Karpas-422 (cell line): ENCODE measurements at regions not wholly inside any gene's neighbourhood (a gene's known extent, or its start where the extent isn't known, plus 50 kb on each side); places are given as distances from the start of the nearest gene placed in this dataset.

ENCODE experiments used
- DNase-seq: peaks from one replicate; pipeline ENCODE4 v3.0.0-alpha.2; 2015
- H2AFZ ChIP-seq: fragments of 200-600 bp; sonication (generic); 2 replicates; pipeline ENCODE4 v1.6.1; 2014; ENCODE audit warnings: antibody characterized with exemption, low read length, mixed read lengths
- H3K27ac ChIP-seq: fragments of 200-600 bp; sonication (generic); 2 replicates; pipeline ENCODE4 v1.5.1; 2014; ENCODE audit warnings: mild to moderate bottlenecking, low read length, moderate library complexity
- H3K27me3 ChIP-seq: fragments of 200-600 bp; sonication (generic); 2 replicates; pipeline ENCODE4 v1.6.1; 2014; ENCODE audit warnings: low read length, mixed read lengths
- H3K36me3 ChIP-seq: fragments of 200-600 bp; sonication (generic); 2 replicates; pipeline ENCODE4 v1.6.1; 2014; ENCODE audit warnings: low read length, mixed read lengths; ENCODE audit not compliant: insufficient read depth
- H3K4me1 ChIP-seq: fragments of 200-600 bp; sonication (generic); 2 replicates; pipeline ENCODE4 v1.6.1; 2014; ENCODE audit warnings: mild to moderate bottlenecking, low read length, mixed read lengths
- H3K4me2 ChIP-seq: fragments of 200-600 bp; sonication (generic); 2 replicates; pipeline ENCODE4 v1.6.1; 2014; ENCODE audit warnings: low read length, low read depth, mild to moderate bottlenecking; ENCODE audit not compliant: poor library complexity, severe bottlenecking
- H3K4me3 ChIP-seq: fragments of 200-600 bp; sonication (generic); 2 replicates; pipeline ENCODE4 v1.5.1; 2014; ENCODE audit warnings: mild to moderate bottlenecking, antibody characterized with exemption, low read length, mixed read lengths
- H3K79me2 ChIP-seq: fragments of 200-600 bp; sonication (generic); 2 replicates; pipeline ENCODE4 v1.6.1; 2014; ENCODE audit warnings: mild to moderate bottlenecking, low read length, mixed read lengths
- H3K9ac ChIP-seq: fragments of 200-600 bp; sonication (generic); 2 replicates; pipeline ENCODE4 v1.6.0; 2014; ENCODE audit warnings: low read length
- H3K9me2 ChIP-seq: fragments of 200-600 bp; sonication (generic), shearing (Covaris generic); replicated peaks from 2 replicates; pipeline ENCODE4 v1.6.0; 2014; ENCODE audit warnings: mild to moderate bottlenecking, low read length, moderate library complexity; ENCODE audit not compliant: insufficient read depth
- H3K9me3 ChIP-seq: fragments of 300-700, 200-600 bp; sonication (generic); 2 replicates; pipeline ENCODE4 v1.6.1; 2014; ENCODE audit warnings: low read length, mixed read lengths
- H4K20me1 ChIP-seq: fragments of 200-600 bp; sonication (generic); 2 replicates; pipeline ENCODE4 v1.6.1; 2014; ENCODE audit warnings: mild to moderate bottlenecking, antibody characterized with exemption, low read length, low read depth; ENCODE audit not compliant: insufficient read depth

DNA sequence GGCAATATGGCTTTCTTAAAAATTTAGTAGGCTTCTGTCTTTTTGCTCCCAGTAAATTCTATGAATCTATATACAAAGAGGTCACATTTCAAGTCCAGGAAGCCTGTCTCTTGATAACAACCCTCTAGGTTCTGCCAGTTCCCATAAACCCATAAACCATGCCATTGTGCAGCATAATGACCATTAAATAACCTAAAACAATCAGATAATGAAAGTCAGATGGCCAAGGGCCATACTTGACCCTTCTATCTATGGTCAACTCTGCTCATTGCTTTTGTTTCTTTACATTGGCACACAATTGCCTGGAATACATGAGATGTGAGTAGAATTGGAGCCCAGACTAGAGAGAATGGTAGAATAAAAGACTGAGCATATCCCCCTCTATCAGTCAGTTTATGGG, 305.4 kb upstream of the KIF2A start:
- Histone ChIP-seq H3K9ac (no peak overlapping the region), H3K27ac (no peak overlapping the region), H3K9me3 (no peaks in the 10 kb centered on the region), H3K9me2 (no peaks in the 10 kb centered on the region), H3K79me2 (no peaks in the 10 kb centered on the region), H3K4me3 (no peak overlapping the region), H3K4me1 (no peaks in the 10 kb centered on the region), H3K4me2 (no peak overlapping the region), H3K36me3 (no peaks in the 10 kb centered on the region), H2AFZ (no peak overlapping the region), H3K27me3 (no peaks in the 10 kb centered on the region), H4K20me1 (no peaks in the 10 kb centered on the region)
- no peak for DNase-seq

DNA sequence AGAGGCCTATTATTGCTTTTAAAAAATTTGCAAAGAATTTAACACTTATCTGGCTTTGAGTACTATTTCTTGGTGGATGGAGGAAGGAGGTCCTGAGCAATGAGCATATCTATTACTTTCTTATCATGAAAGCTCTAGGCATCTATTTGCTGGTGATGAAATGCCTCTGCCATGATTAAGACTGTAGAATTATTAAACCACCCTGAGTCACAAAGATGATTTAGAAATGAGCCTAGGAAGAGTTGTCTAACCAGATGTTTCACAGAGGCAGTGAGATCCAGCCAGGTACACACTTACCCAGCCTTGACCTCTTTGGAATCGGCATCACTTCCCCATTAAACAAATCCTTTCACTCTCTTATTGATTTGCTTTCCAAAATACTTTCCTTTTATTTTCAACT, 304.4 kb upstream of the KIF2A start:
- H3K9me3 ChIP-seq: no peaks in the 10 kb centered on the region
- H3K79me2 ChIP-seq: no peaks in the 10 kb centered on the region
- H3K9me2 ChIP-seq: no peaks in the 10 kb centered on the region
- H3K27me3 ChIP-seq: no peaks in the 10 kb centered on the region
- no peaks in the 10 kb centered on the region for H3K36me3 ChIP-seq
- H3K27ac ChIP-seq: no peak overlapping the region
- H2AFZ ChIP-seq: no peak overlapping the region
- no peaks in the 10 kb centered on the region for H4K20me1 ChIP-seq
- no peak for DNase-seq
- no peak overlapping the region for H3K4me2 ChIP-seq
- no peak overlapping the region for H3K9ac ChIP-seq
- no peaks in the 10 kb centered on the region for H3K4me1 ChIP-seq
- no peak overlapping the region for H3K4me3 ChIP-seq

DNA sequence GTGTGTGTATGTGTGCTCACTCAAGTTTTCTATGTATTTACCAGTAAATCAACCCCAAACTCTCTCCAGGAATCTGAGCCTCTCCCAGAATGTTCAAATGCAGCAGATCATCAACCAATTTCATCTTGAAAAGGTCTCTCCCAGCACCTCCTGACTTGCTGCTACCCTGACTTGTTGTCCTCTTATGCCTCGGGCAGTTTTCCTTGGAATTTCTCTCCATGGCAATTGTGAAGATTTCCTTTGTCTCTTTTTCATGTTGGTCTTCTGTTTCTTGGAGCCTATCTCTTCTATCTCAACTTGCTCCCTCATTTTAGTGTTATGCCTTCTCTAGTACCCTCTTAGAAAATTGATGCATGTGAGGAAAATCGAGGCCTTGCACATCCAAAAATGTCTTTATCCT, 303.6 kb upstream of the KIF2A start:
- Histone ChIP-seq H3K36me3 (no peaks in the 10 kb centered on the region), H3K4me1 (no peaks in the 10 kb centered on the region), H3K27ac (no peak overlapping the region), H3K27me3 (no peaks in the 10 kb centered on the region), H3K4me3 (no peak overlapping the region), H2AFZ (no peak overlapping the region), H3K9ac (no peak overlapping the region), H3K9me3 (no peaks in the 10 kb centered on the region), H4K20me1 (no peaks in the 10 kb centered on the region), H3K9me2 (no peaks in the 10 kb centered on the region), H3K79me2 (no peaks in the 10 kb centered on the region), H3K4me2 (no peak overlapping the region)
- DNase-seq: no peak

DNA sequence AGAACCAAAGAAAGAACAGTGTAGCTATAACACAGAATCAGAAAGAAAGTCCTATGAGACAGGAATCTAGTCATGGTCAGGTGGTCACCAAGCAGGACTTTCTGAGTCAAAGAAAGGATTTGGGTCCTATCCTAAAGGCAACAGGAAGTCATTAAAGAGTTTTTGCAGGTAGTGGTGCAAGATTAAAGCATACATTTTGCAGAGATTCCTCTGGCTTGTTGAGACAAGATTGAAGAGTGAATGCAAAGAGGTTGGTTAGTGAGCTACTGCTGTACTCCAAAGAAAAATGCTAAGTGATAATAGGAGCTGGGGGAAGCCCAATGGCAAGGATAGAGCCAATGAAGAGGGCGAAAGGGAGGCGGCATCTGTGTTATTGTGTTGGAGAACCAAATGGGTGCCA, 300.5 kb upstream of the KIF2A start:
- Histone ChIP-seq H3K4me1 (no peaks in the 10 kb centered on the region), H3K9me2 (no peaks in the 10 kb centered on the region), H4K20me1 (no peaks in the 10 kb centered on the region), H3K4me3 (no peak overlapping the region), H2AFZ (no peak overlapping the region), H3K27me3 (no peaks in the 10 kb centered on the region), H3K4me2 (no peak overlapping the region), H3K79me2 (no peaks in the 10 kb centered on the region), H3K36me3 (no peaks in the 10 kb centered on the region), H3K9ac (no peak overlapping the region), H3K9me3 (no peaks in the 10 kb centered on the region), H3K27ac (no peak overlapping the region)
- no peak for DNase-seq

DNA sequence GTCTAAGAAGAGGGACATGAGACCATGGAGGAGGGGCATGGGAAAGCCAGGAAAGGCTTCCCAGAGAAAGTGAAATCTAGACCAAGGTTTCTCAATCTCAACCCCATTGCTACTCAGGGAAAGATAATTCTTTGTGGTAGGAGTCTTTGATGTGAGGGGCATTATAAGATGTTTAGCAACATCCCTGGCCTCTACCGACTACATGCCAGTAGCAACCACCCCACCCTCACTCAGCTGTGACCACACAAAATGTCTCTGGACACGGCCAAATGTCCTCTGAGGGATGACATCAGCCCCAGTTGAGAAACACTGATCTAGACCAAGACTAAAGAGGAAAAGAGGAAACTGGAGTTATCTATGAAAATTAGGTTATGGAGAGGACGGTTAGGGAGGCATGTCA, 298.5 kb upstream of the KIF2A start:
- no peaks in the 10 kb centered on the region for H3K9me3 ChIP-seq
- H3K27ac ChIP-seq: no peak overlapping the region
- H3K9ac ChIP-seq: no peak overlapping the region
- H3K4me2 ChIP-seq: no peak overlapping the region
- H4K20me1 ChIP-seq: no peaks in the 10 kb centered on the region
- no peak overlapping the region for H2AFZ ChIP-seq
- H3K36me3 ChIP-seq: no peaks in the 10 kb centered on the region
- no peak overlapping the region for H3K4me3 ChIP-seq
- H3K27me3 ChIP-seq: no peaks in the 10 kb centered on the region
- no peaks in the 10 kb centered on the region for H3K9me2 ChIP-seq
- no peak for DNase-seq
- no peaks in the 10 kb centered on the region for H3K79me2 ChIP-seq
- no peaks in the 10 kb centered on the region for H3K4me1 ChIP-seq

DNA sequence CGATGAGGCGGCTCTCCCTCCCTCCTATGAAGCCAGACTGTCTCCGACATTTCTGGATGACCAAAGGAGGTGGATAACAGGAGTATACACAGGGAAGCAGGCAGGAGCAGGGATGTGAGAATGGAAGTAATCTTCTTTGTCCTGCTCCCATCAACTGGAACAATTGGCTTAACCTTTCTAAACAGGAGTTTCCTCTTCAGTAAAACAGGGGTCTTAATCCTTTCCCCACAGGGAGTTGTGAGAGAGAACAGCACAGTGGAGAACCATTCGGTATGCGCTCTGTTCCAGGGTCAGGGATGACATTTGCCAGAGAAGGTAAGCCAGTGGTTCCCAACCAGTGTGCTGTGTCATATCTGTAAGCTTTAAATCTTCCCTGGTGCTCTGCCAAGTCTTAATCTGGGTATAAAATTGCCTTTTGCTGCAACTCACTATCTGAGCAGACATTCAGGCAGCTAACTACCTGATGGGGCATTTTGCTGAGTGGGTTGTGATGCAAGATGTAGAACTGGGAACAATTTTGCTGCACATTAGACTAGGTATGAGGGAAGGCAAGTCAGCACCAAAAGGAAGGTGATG, 294.8 kb upstream of the KIF2A start:
- H3K4me2 ChIP-seq: no peak overlapping the region

DNA sequence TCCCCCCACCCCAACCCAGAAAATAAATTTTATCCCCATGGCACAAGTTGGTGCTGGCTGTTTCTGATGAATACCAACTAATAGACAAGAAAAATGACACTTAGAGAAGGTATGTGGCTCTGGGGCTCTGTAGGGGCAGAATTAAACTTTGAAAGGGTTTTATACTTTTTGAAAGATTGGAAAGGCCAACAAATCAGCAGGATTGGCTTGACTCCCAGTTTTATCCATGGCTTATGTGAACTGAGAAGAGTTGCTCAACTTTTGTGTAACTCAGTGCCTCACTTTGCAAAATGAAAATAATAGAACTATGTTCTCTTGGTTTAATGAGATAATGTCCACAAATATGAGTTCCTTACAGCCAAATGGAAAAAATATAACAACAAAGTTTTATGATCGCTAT, 288.9 kb upstream of the KIF2A start:
- Histone ChIP-seq H3K27ac (no peak overlapping the region), H2AFZ (no peak overlapping the region), H3K79me2 (no peaks in the 10 kb centered on the region), H3K4me3 (no peak overlapping the region), H3K4me1 (no peaks in the 10 kb centered on the region), H3K27me3 (no peaks in the 10 kb centered on the region), H3K9me2 (no peaks in the 10 kb centered on the region), H3K9me3 (no peaks in the 10 kb centered on the region), H3K4me2 (no peak overlapping the region), H4K20me1 (no peaks in the 10 kb centered on the region), H3K36me3 (no peaks in the 10 kb centered on the region), H3K9ac (no peak overlapping the region)
- DNase-seq: no peak

More for the DNA sequence above, 294.8 kb upstream of the KIF2A start:
- Histone ChIP-seq H3K9me2 (no peaks in the 10 kb centered on the region), H3K36me3 (no peaks in the 10 kb centered on the region), H3K4me1 (no peaks in the 10 kb centered on the region), H4K20me1 (no peaks in the 10 kb centered on the region), H3K27me3 (no peaks in the 10 kb centered on the region), H3K4me3 (no peak overlapping the region), H3K9ac (no peak overlapping the region), H3K27ac (no peak overlapping the region), H2AFZ (no peak overlapping the region), H3K79me2 (no peaks in the 10 kb centered on the region), H3K9me3 (no peaks in the 10 kb centered on the region)
- no peak for DNase-seq

DNA sequence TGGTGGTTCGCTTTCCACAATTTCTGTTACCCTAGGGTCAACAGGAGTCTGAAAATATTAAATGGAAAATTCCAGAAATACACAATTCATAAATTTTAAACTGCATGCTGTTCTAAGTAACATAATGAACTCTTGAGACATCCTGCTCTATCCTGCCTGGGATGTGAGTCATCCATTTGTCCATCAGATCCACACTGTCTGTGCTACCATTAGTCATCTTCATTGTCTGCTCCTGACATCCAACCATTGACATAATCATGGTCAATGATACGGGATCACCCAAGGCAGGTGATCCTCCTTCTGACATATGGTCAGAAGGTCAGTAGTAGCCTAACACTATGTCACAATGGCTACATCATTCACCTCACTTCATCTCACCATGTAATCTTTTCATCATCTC, 276.7 kb upstream of the KIF2A start:
- Histone ChIP-seq H3K27me3 (no peaks in the 10 kb centered on the region), H2AFZ (no peak overlapping the region), H3K4me3 (no peak overlapping the region), H3K4me2 (no peak overlapping the region), H3K79me2 (no peaks in the 10 kb centered on the region), H3K9me2 (no peaks in the 10 kb centered on the region), H3K36me3 (no peaks in the 10 kb centered on the region), H3K9ac (no peak overlapping the region), H3K4me1 (no peaks in the 10 kb centered on the region), H3K27ac (no peak overlapping the region), H3K9me3 (no peaks in the 10 kb centered on the region), H4K20me1 (no peaks in the 10 kb centered on the region)
- no peak for DNase-seq

DNA sequence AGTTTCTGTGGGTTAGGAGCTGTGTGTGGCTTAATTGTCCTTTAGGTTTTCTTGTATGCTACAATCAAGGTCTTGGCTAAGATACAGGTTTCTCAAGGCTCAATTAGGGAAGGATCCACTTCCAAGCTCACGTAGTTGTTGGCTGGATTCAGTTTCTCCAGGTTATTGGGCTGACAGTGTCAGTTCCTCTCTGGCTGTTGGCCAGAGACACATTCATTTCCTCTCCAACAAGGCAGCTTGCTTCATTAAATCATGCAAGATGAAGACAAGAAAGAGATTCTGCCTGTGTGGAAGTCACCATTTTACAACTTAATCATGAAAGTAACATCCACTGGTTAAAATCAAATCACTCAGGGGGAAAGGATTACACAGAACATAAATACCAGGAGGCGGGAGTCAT, 275.7 kb upstream of the KIF2A start:
- H3K27me3 ChIP-seq: no peaks in the 10 kb centered on the region
- H3K79me2 ChIP-seq: no peaks in the 10 kb centered on the region
- H3K4me1 ChIP-seq: no peaks in the 10 kb centered on the region
- no peaks in the 10 kb centered on the region for H3K9me3 ChIP-seq
- H3K4me2 ChIP-seq: no peak overlapping the region
- H3K36me3 ChIP-seq: no peaks in the 10 kb centered on the region
- H3K4me3 ChIP-seq: no peak overlapping the region
- no peak overlapping the region for H3K9ac ChIP-seq
- DNase-seq: no peak
- H3K9me2 ChIP-seq: no peaks in the 10 kb centered on the region
- H3K27ac ChIP-seq: no peak overlapping the region
- no peaks in the 10 kb centered on the region for H4K20me1 ChIP-seq
- H2AFZ ChIP-seq: no peak overlapping the region
